HEK293 (cell line): ENCODE measurements at regions not wholly inside any gene's neighbourhood (a gene's known extent, or its start where the extent isn't known, plus 50 kb on each side); places are given as distances from the start of the nearest gene placed in this dataset.

ENCODE experiments used
- GLI2 ChIP-seq: fragments of 450-650 bp; formaldehyde crosslinking; IDR thresholded peaks from 2 replicates; pipeline ENCODE4; 2017; ENCODE audit warnings: missing biosample characterization, missing genetic modification characterization, low read depth, borderline replicate concordance
- INSM2 ChIP-seq: fragments of 450-650 bp; formaldehyde crosslinking; IDR thresholded peaks from 2 replicates; pipeline ENCODE4 v1.5.1; 2016; ENCODE audit warnings: missing biosample characterization, missing genetic modification characterization
- KLF16 ChIP-seq: fragments of 450-650 bp; formaldehyde crosslinking; IDR thresholded peaks from 2 replicates; pipeline ENCODE4 v1.5.1; 2017; ENCODE audit warnings: missing biosample characterization, missing genetic modification characterization
- MZF1 ChIP-seq: fragments of 450-650 bp; formaldehyde crosslinking; IDR thresholded peaks from 2 replicates; pipeline ENCODE4 v1.5.1; 2017; ENCODE audit warnings: missing biosample characterization, missing genetic modification characterization, borderline replicate concordance
- SALL2 ChIP-seq: fragments of 450-650 bp; formaldehyde crosslinking; IDR thresholded peaks from 2 replicates; pipeline ENCODE4 v1.5.0; 2017; ENCODE audit warnings: missing biosample characterization, mild to moderate bottlenecking, missing genetic modification characterization, borderline replicate concordance
- SETDB1 ChIP-seq: IDR thresholded peaks from one replicate; pipeline ENCODE4 v1.6.1; 2017; ENCODE audit warnings: mild to moderate bottlenecking, low read length, moderate library complexity, mixed read lengths; ENCODE audit not compliant: insufficient read length
- SP3 ChIP-seq: fragments of 450-650 bp; formaldehyde crosslinking; IDR thresholded peaks from 2 replicates; pipeline ENCODE4 v1.5.1; 2016; ENCODE audit warnings: missing biosample characterization, missing genetic modification characterization
- TRIM28 ChIP-seq: IDR thresholded peaks from 2 replicates; pipeline ENCODE4 v1.6.1; 2011; ENCODE audit warnings: low read length, control low read depth, borderline replicate concordance
- YY1 ChIP-seq: fragments of 450-650 bp; formaldehyde crosslinking; IDR thresholded peaks from 2 replicates; pipeline ENCODE4 v1.5.1; 2018; ENCODE audit warnings: missing biosample characterization, missing genetic modification characterization
- ZBTB44 ChIP-seq: fragments of 450-650 bp; IDR thresholded peaks from 2 replicates; pipeline ENCODE4 v1.5.1; 2018; ENCODE audit warnings: missing biosample characterization, mild to moderate bottlenecking, missing genetic modification characterization
- ZBTB48 ChIP-seq: fragments of 450-650 bp; formaldehyde crosslinking; IDR thresholded peaks from 2 replicates; pipeline ENCODE4 v1.5.1; 2016; ENCODE audit warnings: missing biosample characterization, missing genetic modification characterization
- ZFHX2 ChIP-seq: fragments of 450-650 bp; formaldehyde crosslinking; conservative IDR thresholded peaks from 2 replicates; pipeline ENCODE4 v1.5.1; 2016; ENCODE audit warnings: missing biosample characterization, missing genetic modification characterization
- ZIC2 ChIP-seq: fragments of 450-650 bp; formaldehyde crosslinking; IDR thresholded peaks from 2 replicates; pipeline ENCODE4 v1.5.1; 2016; ENCODE audit warnings: missing biosample characterization, missing genetic modification characterization
- ZNF146 ChIP-seq: fragments of 450-650 bp; formaldehyde crosslinking; IDR thresholded peaks from 2 replicates; pipeline ENCODE4 v1.5.1; 2016; ENCODE audit warnings: missing biosample characterization, missing genetic modification characterization
- ZNF148 ChIP-seq: fragments of 450-650 bp; formaldehyde crosslinking; IDR thresholded peaks from 2 replicates; pipeline ENCODE4 v1.5.0; 2017; ENCODE audit warnings: missing biosample characterization, missing genetic modification characterization, borderline replicate concordance
- ZNF16 ChIP-seq: fragments of 450-650 bp; formaldehyde crosslinking; IDR thresholded peaks from 2 replicates; pipeline ENCODE4 v1.5.1; 2016; ENCODE audit warnings: low read depth, missing biosample characterization, missing genetic modification characterization
- ZNF223 ChIP-seq: fragments of 450-650 bp; formaldehyde crosslinking; IDR thresholded peaks from 2 replicates; pipeline ENCODE4 v1.5.1; 2016; ENCODE audit warnings: missing biosample characterization, missing genetic modification characterization
- ZNF311 ChIP-seq: fragments of 450-650 bp; formaldehyde crosslinking; IDR thresholded peaks from 2 replicates; pipeline ENCODE4 v1.5.1; 2017; ENCODE audit warnings: missing biosample characterization, missing genetic modification characterization, borderline replicate concordance
- ZNF362 ChIP-seq: fragments of 450-650 bp; formaldehyde crosslinking; IDR thresholded peaks from 2 replicates; pipeline ENCODE4 v1.5.1; 2016; ENCODE audit warnings: missing biosample characterization, missing genetic modification characterization
- ZNF530 ChIP-seq: fragments of 450-650 bp; formaldehyde crosslinking; IDR thresholded peaks from 2 replicates; pipeline ENCODE4 v1.5.1; 2016; ENCODE audit warnings: low read depth, missing biosample characterization, missing genetic modification characterization
- ZNF548 ChIP-seq: fragments of 450-650 bp; formaldehyde crosslinking; IDR thresholded peaks from 2 replicates; pipeline ENCODE4 v1.5.1; 2016; ENCODE audit warnings: missing biosample characterization, missing genetic modification characterization
- ZNF585B ChIP-seq: fragments of 450-650 bp; formaldehyde crosslinking; IDR thresholded peaks from 2 replicates; pipeline ENCODE4 v1.5.1; 2016; ENCODE audit warnings: missing biosample characterization, missing genetic modification characterization
- ZNF626 ChIP-seq: fragments of 450-650 bp; sonication (Bioruptor Pico); formaldehyde crosslinking; IDR thresholded peaks from 2 replicates; pipeline ENCODE4 v1.5.1; 2018; ENCODE audit warnings: missing biosample characterization, missing genetic modification characterization, inconsistent platforms
- ZNF670 ChIP-seq: fragments of 450-650 bp; formaldehyde crosslinking; IDR thresholded peaks from 2 replicates; pipeline ENCODE4 v1.5.1; 2016; ENCODE audit warnings: missing biosample characterization, missing genetic modification characterization, low read depth
- ZNF747 ChIP-seq: fragments of 450-650 bp; formaldehyde crosslinking; IDR thresholded peaks from 2 replicates; pipeline ENCODE4 v1.5.1; 2016; ENCODE audit warnings: missing biosample characterization, missing genetic modification characterization
- ZNF777 ChIP-seq: fragments of 450-650 bp; formaldehyde crosslinking; IDR thresholded peaks from 2 replicates; pipeline ENCODE4 v1.5.1; 2017; ENCODE audit warnings: missing biosample characterization, missing genetic modification characterization, borderline replicate concordance
- ZSCAN16 ChIP-seq: fragments of 450-650 bp; formaldehyde crosslinking; IDR thresholded peaks from 2 replicates; pipeline ENCODE4 v1.5.1; 2016; ENCODE audit warnings: missing biosample characterization, missing genetic modification characterization
- ZSCAN18 ChIP-seq: fragments of 450-650 bp; formaldehyde crosslinking; IDR thresholded peaks from 2 replicates; pipeline ENCODE4 v1.5.1; 2016; ENCODE audit warnings: missing biosample characterization, missing genetic modification characterization
- TF ChIP-seq, protein P1 (sequence below): fragments of 450-650 bp; formaldehyde crosslinking; IDR thresholded peaks from 2 replicates; pipeline ENCODE4 v1.5.1; 2016; ENCODE audit warnings: missing biosample characterization, missing genetic modification characterization

GRCh38 chr3:177345049-177345972, 148.0 kb upstream of the TBL1XR1 start (continued):
- TF ChIP-seq ZBTB44 (tag by site-specific recombination): peak; percentile 78
- TF ChIP-seq TRIM28: 0 out of 2 replicates have a peak, but pooled peaks have one; percentile 72
- no peak for TF ChIP-seq ZIC2 (tag by site-specific recombination)
- TF ChIP-seq ZNF747 (tag by site-specific recombination): no peak
- no peak for TF ChIP-seq ZSCAN16
- TF ChIP-seq ZNF223 (tag by site-specific recombination): 0 out of 2 replicates have a peak, but pooled peaks have one; percentile 12
- TF ChIP-seq ZNF548 (tag by site-specific recombination): no peak
- TF ChIP-seq INSM2 (tag by site-specific recombination): peak; percentile 76
- no peak for TF ChIP-seq SP3 (tag by site-specific recombination)
- no peak for TF ChIP-seq ZBTB48
- TF ChIP-seq ZNF362: no peak
- no peak for TF ChIP-seq MZF1 (tag by site-specific recombination)
- TF ChIP-seq ZFHX2 (tag by site-specific recombination): peak; percentile 34; the same call in 1 of the 2 replicates
- TF ChIP-seq, protein P1, sequence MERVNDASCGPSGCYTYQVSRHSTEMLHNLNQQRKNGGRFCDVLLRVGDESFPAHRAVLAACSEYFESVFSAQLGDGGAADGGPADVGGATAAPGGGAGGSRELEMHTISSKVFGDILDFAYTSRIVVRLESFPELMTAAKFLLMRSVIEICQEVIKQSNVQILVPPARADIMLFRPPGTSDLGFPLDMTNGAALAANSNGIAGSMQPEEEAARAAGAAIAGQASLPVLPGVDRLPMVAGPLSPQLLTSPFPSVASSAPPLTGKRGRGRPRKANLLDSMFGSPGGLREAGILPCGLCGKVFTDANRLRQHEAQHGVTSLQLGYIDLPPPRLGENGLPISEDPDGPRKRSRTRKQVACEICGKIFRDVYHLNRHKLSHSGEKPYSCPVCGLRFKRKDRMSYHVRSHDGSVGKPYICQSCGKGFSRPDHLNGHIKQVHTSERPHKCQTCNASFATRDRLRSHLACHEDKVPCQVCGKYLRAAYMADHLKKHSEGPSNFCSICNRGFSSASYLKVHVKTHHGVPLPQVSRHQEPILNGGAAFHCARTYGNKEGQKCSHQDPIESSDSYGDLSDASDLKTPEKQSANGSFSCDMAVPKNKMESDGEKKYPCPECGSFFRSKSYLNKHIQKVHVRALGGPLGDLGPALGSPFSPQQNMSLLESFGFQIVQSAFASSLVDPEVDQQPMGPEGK (tag by site-specific recombination): 0 out of 2 replicates have a peak, but pooled peaks have one; percentile 18
- no peak for TF ChIP-seq ZNF626
- TF ChIP-seq KLF16: no peak
- no peak for TF ChIP-seq ZNF146 (tag by site-specific recombination)
- no peak for TF ChIP-seq ZNF670
- no peak for TF ChIP-seq ZNF148 (tag by site-specific recombination)
- TF ChIP-seq ZNF585B (tag by site-specific recombination): no peak
- TF ChIP-seq SETDB1: peak; percentile 78
- no peak for TF ChIP-seq YY1 (tag by site-specific recombination)
- no peak for TF ChIP-seq GLI2 (tag by site-specific recombination)
- TF ChIP-seq ZNF311: no peak
- no peak for TF ChIP-seq ZNF777 (tag by site-specific recombination)
- no peak for TF ChIP-seq SALL2 (tag by site-specific recombination)
- no peak for TF ChIP-seq ZSCAN18 (tag by site-specific recombination)
- no peak for TF ChIP-seq ZNF16 (tag by site-specific recombination)
- no peak for TF ChIP-seq ZNF530 (tag by site-specific recombination)
